ENCODE measurements at regions not wholly inside any gene's neighbourhood (a gene's known extent, or its start where the extent isn't known, plus 50 kb on each side); places are given as distances from the start of the nearest gene placed in this dataset.

- no peaks in the 10 kb centered on the region for H3K27me3 Mint-ChIP-seq (ENCODE audit: insufficient read depth)
- Histone ChIP-seq H3K4me3 (ENCODE audit: low read length) (no peak overlapping the region), H3K4me1 (ENCODE audit: control insufficient read depth, insufficient read depth, low read length) (no peaks in the 10 kb centered on the region), H3K36me3 (ENCODE audit: control insufficient read depth, insufficient read depth, low read length) (no peaks in the 10 kb centered on the region), H3K9me3 (ENCODE audit: control insufficient read depth, low read length) (no peaks in the 10 kb centered on the region), H3K27ac (ENCODE audit: low read depth, low read length) (no peak overlapping the region), H3K9ac (ENCODE audit: extremely low read depth, low read length, poor library complexity, severe bottlenecking) (no peak overlapping the region), H3K27me3 (ENCODE audit: control insufficient read depth, insufficient read depth, low read length, poor library complexity, severe bottlenecking) (no peaks in the 10 kb centered on the region)
- H3K9me3 Mint-ChIP-seq = no peaks in the 10 kb centered on the region
- no peak overlapping the region for H3K4me3 Mint-ChIP-seq
- WGBS, 2 experiments (ENCODE audit: insufficient coverage in 1 of 2, insufficient read length in 1 of 2) = 57 to 85% methylated on average over 1 of the region's 2 CpGs
- H3K27ac Mint-ChIP-seq = no peak overlapping the region
- no peaks in the 10 kb centered on the region for H3K36me3 Mint-ChIP-seq (ENCODE audit: low read depth)
- H3K4me1 Mint-ChIP-seq = peaks cover 3% of the 10 kb centered on the region
- TF ChIP-seq, protein P1, sequence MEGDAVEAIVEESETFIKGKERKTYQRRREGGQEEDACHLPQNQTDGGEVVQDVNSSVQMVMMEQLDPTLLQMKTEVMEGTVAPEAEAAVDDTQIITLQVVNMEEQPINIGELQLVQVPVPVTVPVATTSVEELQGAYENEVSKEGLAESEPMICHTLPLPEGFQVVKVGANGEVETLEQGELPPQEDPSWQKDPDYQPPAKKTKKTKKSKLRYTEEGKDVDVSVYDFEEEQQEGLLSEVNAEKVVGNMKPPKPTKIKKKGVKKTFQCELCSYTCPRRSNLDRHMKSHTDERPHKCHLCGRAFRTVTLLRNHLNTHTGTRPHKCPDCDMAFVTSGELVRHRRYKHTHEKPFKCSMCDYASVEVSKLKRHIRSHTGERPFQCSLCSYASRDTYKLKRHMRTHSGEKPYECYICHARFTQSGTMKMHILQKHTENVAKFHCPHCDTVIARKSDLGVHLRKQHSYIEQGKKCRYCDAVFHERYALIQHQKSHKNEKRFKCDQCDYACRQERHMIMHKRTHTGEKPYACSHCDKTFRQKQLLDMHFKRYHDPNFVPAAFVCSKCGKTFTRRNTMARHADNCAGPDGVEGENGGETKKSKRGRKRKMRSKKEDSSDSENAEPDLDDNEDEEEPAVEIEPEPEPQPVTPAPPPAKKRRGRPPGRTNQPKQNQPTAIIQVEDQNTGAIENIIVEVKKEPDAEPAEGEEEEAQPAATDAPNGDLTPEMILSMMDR (conservative IDR thresholded peaks at IDR 0.05) = no peak
- no peak for DNase-seq
Measured at GRCh38 chr4:43242606-43243005, 350.1 kb downstream of the GRXCR1 start.

DNA sequence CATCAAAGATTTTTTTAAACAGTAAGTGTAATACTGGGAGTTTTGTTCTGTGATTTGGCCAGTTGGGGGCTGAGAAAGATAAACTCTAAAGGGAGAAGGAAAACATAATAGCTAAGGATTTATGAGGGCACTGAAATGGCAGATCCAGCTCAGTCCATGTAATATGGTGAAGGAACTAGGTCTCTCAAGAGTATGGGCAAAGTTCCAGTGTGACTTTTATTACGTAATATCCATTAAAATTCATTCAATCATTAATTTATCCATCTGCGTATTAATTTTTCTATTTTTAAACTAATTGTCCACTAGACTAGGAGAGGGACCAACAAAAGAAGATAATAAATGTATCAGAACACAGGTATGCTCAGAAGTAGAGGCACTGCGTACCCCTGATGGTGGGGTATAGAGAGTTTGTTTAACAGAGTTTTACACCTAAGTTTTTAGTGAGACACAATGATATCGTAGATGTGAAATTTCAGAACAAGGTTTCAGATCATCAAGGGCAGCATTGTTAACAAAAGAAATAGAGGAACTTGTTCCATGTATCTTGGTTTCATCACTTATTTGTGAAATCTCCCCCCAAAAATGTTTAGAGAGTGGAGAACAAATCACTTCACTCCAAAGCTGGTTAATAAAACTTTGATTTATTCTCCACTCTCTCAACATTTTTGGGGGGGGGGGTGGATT is 351.1 kb downstream of the GRXCR1 start:
- Mint-ChIP-seq H3K36me3 (ENCODE audit: low read depth) (no peaks in the 10 kb centered on the region), H3K4me1 (peaks cover 3% of the 10 kb centered on the region), H3K27ac (no peak overlapping the region), H3K4me3 (no peak overlapping the region), H3K9me3 (no peaks in the 10 kb centered on the region), H3K27me3 (ENCODE audit: insufficient read depth) (no peaks in the 10 kb centered on the region)
- WGBS, 2 experiments (ENCODE audit: insufficient coverage in 1 of 2, insufficient read length in 1 of 2) = 90 to 94% methylated on average over 2 to 4 of the region's 4 CpGs
- H3K9ac ChIP-seq (ENCODE audit: extremely low read depth, low read length, poor library complexity, severe bottlenecking) = no peak overlapping the region
- no peak overlapping the region for H3K4me3 ChIP-seq (ENCODE audit: low read length)
- TF ChIP-seq, protein P1 (conservative IDR thresholded peaks at IDR 0.05) = no peak
- no peaks in the 10 kb centered on the region for H3K36me3 ChIP-seq (ENCODE audit: control insufficient read depth, insufficient read depth, low read length)
- H3K9me3 ChIP-seq (ENCODE audit: control insufficient read depth, low read length) = no peaks in the 10 kb centered on the region
- DNase-seq = no peak
- H3K27ac ChIP-seq (ENCODE audit: low read depth, low read length) = no peak overlapping the region
- no peaks in the 10 kb centered on the region for H3K27me3 ChIP-seq (ENCODE audit: control insufficient read depth, insufficient read depth, low read length, poor library complexity, severe bottlenecking)
- no peaks in the 10 kb centered on the region for H3K4me1 ChIP-seq (ENCODE audit: control insufficient read depth, insufficient read depth, low read length)

GRCh38 chr4:43244688-43245382 is 352.3 kb downstream of the GRXCR1 start:
- Mint-ChIP-seq H3K4me3 (no peak overlapping the region), H3K27me3 (ENCODE audit: insufficient read depth) (no peaks in the 10 kb centered on the region), H3K36me3 (ENCODE audit: low read depth) (no peaks in the 10 kb centered on the region), H3K4me1 (no peaks in the 10 kb centered on the region), H3K9me3 (no peaks in the 10 kb centered on the region), H3K27ac (no peak overlapping the region)
- Histone ChIP-seq H3K27me3 (ENCODE audit: control insufficient read depth, insufficient read depth, low read length, poor library complexity, severe bottlenecking) (no peaks in the 10 kb centered on the region), H3K4me3 (ENCODE audit: low read length) (no peak overlapping the region), H3K27ac (ENCODE audit: low read depth, low read length) (no peak overlapping the region), H3K9ac (ENCODE audit: extremely low read depth, low read length, poor library complexity, severe bottlenecking) (no peak overlapping the region), H3K4me1 (ENCODE audit: control insufficient read depth, insufficient read depth, low read length) (no peaks in the 10 kb centered on the region), H3K9me3 (ENCODE audit: control insufficient read depth, low read length) (no peaks in the 10 kb centered on the region), H3K36me3 (ENCODE audit: control insufficient read depth, insufficient read depth, low read length) (no peaks in the 10 kb centered on the region)
- 83 to 84% methylated on average over 1 of the region's 1 CpG for WGBS, 2 experiments (ENCODE audit: insufficient coverage in 1 of 2, insufficient read length in 1 of 2)
- TF ChIP-seq, protein P1 (conservative IDR thresholded peaks at IDR 0.05) = no peak
- no peak for DNase-seq

All from endodermal cell (in vitro differentiated cells).